GM21423 (cell line): ENCODE measurements at regions not wholly inside any gene's neighbourhood (a gene's known extent, or its start where the extent isn't known, plus 50 kb on each side); places are given as distances from the start of the nearest gene placed in this dataset.

ENCODE experiments used
- ATAC-seq: cut with Tn5 transposase; IDR thresholded peaks from one replicate; pipeline ENCODE4 v1.9.1; 2021; ENCODE audit warnings: mild to moderate bottlenecking, moderate library complexity; ENCODE audit not compliant: unreplicated experiment

GRCh38 chr2:45182667-45183295 lies 173.5 kb upstream of the SIX2 start:
- ATAC-seq, result no peak

DNA sequence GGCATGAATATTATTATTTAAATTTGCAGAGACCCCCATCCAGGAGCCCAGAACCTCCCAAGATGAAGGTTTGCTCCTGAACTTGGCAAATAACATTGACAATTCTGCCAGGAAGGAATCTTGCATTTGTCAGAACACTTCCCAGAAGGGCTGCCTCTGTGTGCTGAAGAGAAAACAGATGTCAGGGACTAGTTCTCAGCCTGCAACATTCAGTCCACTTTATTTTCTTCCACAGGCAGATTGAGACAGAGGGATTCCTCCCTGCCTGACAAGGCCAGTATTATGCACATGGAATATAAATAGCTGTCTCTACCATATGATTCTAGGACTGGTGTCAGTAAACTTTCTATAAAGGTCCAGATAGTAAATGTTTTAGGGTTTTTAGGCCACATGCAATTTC lies 171.5 kb upstream of the SIX2 start:
- ATAC-seq, result no peak

GRCh38 chr2:45180033-45180746 lies 170.9 kb upstream of the SIX2 start:
- no peak for ATAC-seq

DNA sequence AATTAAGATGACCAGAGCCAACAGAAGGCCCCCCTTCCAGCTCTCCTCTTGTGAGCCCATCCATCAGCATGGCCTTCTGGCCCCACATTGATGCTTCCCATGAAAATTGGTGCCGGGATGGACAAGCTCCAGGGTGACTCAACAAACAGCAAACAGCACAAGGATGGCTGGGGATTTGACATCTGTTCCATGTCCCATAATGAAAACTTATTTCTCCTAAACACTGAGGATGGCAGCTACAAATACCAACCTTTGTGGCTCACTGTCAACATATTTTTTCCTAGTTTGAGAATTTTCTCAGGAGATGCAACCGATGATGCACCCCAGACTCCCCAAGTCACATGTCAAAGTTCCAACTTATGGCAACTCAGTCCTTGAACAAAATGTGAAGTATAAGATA lies 169.6 kb upstream of the SIX2 start:
- no peak for ATAC-seq

- ATAC-seq, result no peak
Observed at GRCh38 chr2:45178359-45178758, 169.1 kb upstream of the SIX2 start.

- no peak for ATAC-seq
Observed at GRCh38 chr2:45177870-45178269, 168.6 kb upstream of the SIX2 start.

DNA sequence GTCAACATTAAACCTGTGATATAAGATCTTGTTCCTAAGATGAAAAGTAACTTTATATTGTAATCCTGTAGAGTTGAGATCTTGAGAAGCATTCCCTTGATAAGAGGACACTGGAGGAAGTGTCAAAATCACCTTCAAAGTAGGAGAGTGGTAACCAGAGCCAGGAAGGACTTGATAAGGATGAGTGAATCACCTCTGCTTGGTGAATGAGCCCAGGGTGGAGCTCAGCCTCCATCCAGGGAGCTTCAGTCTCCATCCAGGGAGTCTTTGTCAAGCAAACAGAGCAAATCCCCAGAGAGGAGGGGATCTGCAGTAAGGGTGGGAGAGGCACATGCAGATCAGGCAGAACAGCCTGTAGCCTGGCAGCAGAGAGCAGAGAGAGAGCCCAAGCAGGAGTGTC lies 167.1 kb upstream of the SIX2 start:
- no peak for ATAC-seq

DNA sequence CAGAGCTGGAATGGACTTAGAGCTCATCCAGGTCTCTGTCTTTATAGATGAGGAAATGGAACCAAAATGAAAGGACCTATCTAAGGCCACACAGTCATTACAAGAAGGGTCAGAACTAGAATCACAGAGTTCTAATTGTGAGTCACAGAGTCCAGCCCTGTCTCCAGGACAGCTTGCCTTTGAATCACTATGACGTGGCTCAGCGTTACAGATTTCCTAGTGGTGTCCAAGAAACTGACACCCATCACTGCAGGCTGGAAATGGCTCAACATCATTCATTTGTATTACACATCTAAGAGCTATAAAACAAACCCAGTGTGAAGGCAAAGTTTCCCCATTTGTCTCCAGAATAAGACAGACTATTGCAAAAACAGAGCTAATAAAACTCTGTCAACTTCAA lies 164.3 kb upstream of the SIX2 start:
- no peak for ATAC-seq

- no peak for ATAC-seq
Observed at GRCh38 chr2:45172760-45173392, 163.6 kb upstream of the SIX2 start.

DNA sequence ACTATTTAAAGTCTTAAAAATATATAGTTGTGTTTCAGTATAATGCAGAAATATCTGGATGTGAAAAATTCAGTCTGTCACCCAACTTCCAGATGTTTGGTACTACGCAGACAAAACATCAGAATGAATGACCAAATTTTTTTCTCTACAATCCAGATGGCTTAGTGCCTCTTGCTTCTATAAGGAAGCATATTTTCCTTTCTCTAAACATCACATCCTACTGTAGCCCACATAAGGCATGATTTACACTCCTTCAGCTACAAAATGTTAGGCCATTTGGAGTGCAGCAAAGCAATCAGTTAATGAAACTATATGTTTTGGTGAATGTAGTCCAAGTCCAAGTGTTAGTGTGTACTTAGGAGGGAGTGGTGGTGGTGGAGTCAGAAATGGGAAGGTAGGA lies 162.9 kb upstream of the SIX2 start:
- ATAC-seq, result no peak

DNA sequence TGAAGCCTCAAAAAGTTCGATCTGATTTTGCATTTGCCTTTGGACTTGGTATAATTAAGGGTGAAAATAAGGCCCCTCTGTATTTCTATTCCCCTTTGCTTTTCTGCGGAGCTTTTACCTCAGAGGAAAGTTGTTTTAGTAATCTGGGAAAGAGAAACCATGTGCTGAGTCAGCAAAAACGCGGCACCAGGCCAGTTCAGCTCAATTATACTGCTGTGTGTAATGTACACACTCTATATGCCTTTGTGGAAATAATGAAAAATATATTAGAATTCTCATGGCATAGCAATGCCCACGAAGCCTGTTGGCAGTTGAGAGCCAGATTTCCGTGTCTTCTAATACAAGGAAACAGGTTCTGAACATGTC lies 161.9 kb upstream of the SIX2 start:
- ATAC-seq, result no peak

DNA sequence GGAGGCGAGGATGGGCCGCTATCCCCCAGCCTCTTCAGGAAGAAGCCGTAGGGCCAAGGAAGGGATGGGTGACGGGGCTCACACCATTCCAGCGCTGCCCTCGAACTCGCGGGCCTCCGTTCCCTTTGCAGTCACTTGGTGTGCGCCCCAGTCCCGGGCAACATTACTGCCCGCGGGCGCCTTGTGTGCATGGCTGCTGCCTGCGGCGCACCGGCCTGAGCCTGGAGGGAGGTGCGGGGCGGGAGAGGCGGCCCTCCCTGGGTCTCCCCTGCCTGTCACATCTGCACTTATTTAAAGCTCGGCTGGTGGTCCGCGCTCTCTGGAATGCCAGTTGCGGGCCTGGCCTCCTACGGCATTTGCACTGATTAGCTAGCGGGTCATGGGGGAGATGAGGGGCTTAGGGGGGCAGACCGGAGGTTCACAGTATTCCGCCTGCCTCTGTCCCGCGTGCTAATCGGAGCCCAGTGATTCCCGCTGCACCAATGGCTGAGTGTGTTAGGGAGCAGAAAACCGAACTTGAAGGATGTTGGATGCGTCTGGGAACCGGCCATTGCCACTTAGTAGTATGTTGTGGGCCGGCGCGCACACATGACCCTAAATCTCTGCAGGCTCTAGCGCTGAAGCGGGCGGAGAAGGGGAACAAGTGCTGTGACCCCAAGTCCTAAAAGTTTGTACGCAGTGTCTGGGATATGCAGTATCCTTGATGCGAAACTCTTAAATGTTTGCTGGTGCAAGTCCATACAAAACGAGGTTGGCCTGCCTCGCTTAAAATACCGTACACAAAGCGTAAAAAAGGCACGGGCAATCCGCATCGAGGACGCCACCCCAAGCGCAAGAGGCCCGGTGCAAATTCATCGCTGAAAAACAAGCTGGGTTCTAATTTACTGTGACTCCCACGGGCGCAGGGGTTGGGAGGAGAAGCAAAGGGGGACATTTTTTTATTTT lies 161.2 kb upstream of the SIX2 start:
- ATAC-seq, result no peak

DNA sequence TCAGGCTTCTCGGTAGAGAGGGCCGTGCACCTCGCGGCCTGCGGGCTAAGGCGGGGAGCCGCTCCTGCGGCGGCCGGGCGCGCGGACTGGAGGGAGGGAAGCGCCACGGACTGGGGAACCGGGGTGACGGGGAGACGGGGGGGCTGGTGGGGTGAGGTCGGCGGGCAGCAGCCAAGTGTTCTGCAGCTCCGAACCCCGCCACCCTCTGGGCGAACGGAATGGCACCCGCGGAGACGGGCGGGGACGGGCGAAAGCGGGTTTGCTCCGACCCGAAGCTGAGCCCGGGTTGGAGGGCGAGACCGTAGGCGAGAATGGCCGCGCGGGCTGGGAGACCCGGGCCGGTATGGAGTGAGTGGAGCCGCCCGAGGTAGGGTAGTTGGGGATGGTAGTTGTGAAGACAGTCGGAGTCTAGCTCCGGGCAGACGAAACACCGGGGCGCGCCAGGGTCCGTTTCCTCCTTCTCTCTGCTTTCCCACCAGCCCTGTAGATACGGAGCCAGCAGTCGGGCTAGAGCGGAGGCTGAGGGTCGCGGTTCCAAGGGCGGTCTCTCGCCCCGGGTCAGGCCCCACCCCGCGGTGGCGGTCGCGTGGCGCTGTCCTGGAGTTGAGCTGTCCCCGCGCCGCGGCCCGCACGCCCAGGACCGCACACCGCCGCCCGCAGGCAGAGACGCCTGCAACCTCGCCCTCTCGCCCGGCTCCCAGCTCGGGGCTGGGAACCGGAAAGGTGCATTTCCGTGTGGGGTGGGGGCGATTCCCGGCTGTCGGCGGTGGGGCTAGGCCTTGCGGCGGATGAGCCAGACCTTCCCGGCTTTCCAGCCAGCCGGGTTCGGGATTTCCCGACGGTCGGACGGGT lies 160.3 kb upstream of the SIX2 start:
- no peak for ATAC-seq

- no peak for ATAC-seq
Observed at GRCh38 chr2:45168711-45169338, 159.6 kb upstream of the SIX2 start.

- ATAC-seq, result no peak
Observed at GRCh38 chr2:45167920-45168629, 158.8 kb upstream of the SIX2 start.

DNA sequence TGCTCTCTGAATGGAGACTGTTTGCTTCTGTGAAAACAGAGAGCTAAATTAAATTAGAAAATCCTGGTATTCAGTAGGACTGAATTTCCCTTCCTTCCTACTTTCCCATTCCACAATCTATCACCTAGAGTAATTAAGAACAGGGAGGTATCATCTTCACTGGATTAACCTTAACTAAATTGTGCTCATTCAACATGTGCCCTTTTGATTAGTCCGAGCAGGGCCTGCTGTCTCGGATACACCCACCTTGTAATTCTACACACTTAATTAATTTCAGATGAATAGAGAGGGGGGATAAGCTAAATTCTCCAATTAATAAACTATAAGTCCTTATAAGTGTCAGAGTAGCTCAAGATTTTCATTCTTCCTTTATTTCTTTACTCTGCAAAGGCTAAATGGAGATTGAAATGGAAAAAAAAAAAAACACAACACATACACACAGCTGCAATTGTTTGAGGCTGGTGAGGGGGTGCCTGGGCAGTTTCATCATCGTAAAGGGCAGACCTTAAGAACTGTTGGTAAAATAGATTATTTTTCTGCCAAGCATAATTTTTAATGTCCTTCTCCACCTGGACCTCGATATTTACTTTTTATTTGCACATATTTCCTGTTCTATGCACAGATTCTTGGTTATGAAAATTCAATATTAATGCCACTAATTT lies 157.1 kb upstream of the SIX2 start:
- no peak for ATAC-seq

GRCh38 chr2:45162711-45163110 lies 153.5 kb upstream of the SIX2 start:
- ATAC-seq, result no peak

GRCh38 chr2:45156605-45157004 lies 147.4 kb upstream of the SIX2 start:
- ATAC-seq, result no peak

- no peak for ATAC-seq
Observed at GRCh38 chr2:45154606-45155155, 145.4 kb upstream of the SIX2 start.
